ENCODE measurements at regions not wholly inside any gene's neighbourhood (a gene's known extent, or its start where the extent isn't known, plus 50 kb on each side); places are given as distances from the start of the nearest gene placed in this dataset.

- Histone ChIP-seq H3K4me2 (ENCODE audit: low read length) (no peak overlapping the region), H3K79me2 (ENCODE audit: control insufficient read depth, low read length) (no peaks in the 10 kb centered on the region), H3K9me3 (ENCODE audit: control insufficient read depth, insufficient read depth, low read length) (peaks cover 6% of the 10 kb centered on the region; the same call in 1 of the 2 replicates), H3K27ac (ENCODE audit: low read depth, low read length) (no peak overlapping the region), H3K36me3 (ENCODE audit: control insufficient read depth, low read length) (no peaks in the 10 kb centered on the region), H3K4me3 (ENCODE audit: low read length) (no peak overlapping the region), H3K27me3 (ENCODE audit: control insufficient read depth, low read length) (no peaks in the 10 kb centered on the region), H3F3A (ENCODE audit: control insufficient read depth, insufficient read depth) (no peaks in the 10 kb centered on the region), H4K20me1 (ENCODE audit: control insufficient read depth, insufficient read depth, low read depth, low read length) (no peaks in the 10 kb centered on the region), H3K4me1 (ENCODE audit: control insufficient read depth, low read length) (no peaks in the 10 kb centered on the region), H3K9me2 (replicated peaks; ENCODE audit: control insufficient read depth, low read length) (no peaks in the 10 kb centered on the region)
- TF ChIP-seq EZH2phosphoT487 (IDR thresholded peaks at IDR 0.05; ENCODE audit: borderline replicate concordance, low read length) = no peak
These were observed 862.0 kb upstream of the ID2 start for GRCh38 chr2:7819850-7820249.

DNA sequence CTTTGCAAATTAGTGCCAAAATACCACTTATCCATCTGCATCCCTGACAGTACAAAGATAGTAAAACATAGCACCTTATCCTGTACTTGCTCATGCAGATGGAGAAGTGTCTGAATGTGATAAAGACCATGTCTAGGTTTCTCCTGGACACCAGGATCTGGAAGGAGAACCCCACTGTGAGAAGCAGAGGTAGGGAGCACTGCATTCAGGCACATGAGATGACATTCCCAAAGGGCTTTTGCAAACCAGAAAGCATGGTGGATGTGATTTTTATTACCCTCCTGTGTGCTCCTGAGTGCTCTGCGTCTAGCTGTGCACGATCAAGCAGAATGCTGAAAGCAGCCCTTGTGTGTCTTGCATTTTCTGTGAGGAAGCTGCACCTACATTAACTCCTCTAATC lies 857.6 kb upstream of the ID2 start:
- no peak overlapping the region for H3K4me3 ChIP-seq (ENCODE audit: low read length)
- no peak overlapping the region for H3K27ac ChIP-seq (ENCODE audit: low read depth, low read length)
- H3K4me2 ChIP-seq (ENCODE audit: low read length) = no peak overlapping the region
- H3K4me1 ChIP-seq (ENCODE audit: control insufficient read depth, low read length) = 0 out of 2 replicates have a peak, but pooled peaks cover 5% of the 10 kb centered on the region
- TF ChIP-seq CTCF (IDR thresholded peaks at IDR 0.05; ENCODE audit: low read depth, low read length, poor library complexity, severe bottlenecking) = no peak
- no peak for TF ChIP-seq EZH2phosphoT487 (IDR thresholded peaks at IDR 0.05; ENCODE audit: borderline replicate concordance, low read length)
- no peaks in the 10 kb centered on the region for H3K27me3 ChIP-seq (ENCODE audit: control insufficient read depth, low read length)
- H3K36me3 ChIP-seq (ENCODE audit: control insufficient read depth, low read length) = no peaks in the 10 kb centered on the region
- no peaks in the 10 kb centered on the region for H3K9me2 ChIP-seq (replicated peaks; ENCODE audit: control insufficient read depth, low read length)
- no peaks in the 10 kb centered on the region for H4K20me1 ChIP-seq (ENCODE audit: control insufficient read depth, insufficient read depth, low read depth, low read length)
- H3F3A ChIP-seq (ENCODE audit: control insufficient read depth, insufficient read depth) = no peaks in the 10 kb centered on the region
- H3K79me2 ChIP-seq (ENCODE audit: control insufficient read depth, low read length) = no peaks in the 10 kb centered on the region
- H3K9me3 ChIP-seq (ENCODE audit: control insufficient read depth, insufficient read depth, low read length) = no peaks in the 10 kb centered on the region

- Histone ChIP-seq H3K4me2 (ENCODE audit: low read length) (no peak overlapping the region), H3K27ac (ENCODE audit: low read depth, low read length) (no peak overlapping the region), H3K79me2 (ENCODE audit: control insufficient read depth, low read length) (no peaks in the 10 kb centered on the region), H3F3A (ENCODE audit: control insufficient read depth, insufficient read depth) (no peaks in the 10 kb centered on the region), H3K4me3 (ENCODE audit: low read length) (no peak overlapping the region), H3K27me3 (ENCODE audit: control insufficient read depth, low read length) (no peaks in the 10 kb centered on the region), H4K20me1 (ENCODE audit: control insufficient read depth, insufficient read depth, low read depth, low read length) (no peaks in the 10 kb centered on the region), H3K36me3 (ENCODE audit: control insufficient read depth, low read length) (no peaks in the 10 kb centered on the region), H3K4me1 (ENCODE audit: control insufficient read depth, low read length) (0 out of 2 replicates have a peak, but pooled peaks cover 11% of the 10 kb centered on the region), H3K9me2 (replicated peaks; ENCODE audit: control insufficient read depth, low read length) (no peaks in the 10 kb centered on the region), H3K9me3 (ENCODE audit: control insufficient read depth, insufficient read depth, low read length) (no peaks in the 10 kb centered on the region)
- TF ChIP-seq EZH2phosphoT487 (IDR thresholded peaks at IDR 0.05; ENCODE audit: borderline replicate concordance, low read length) = no peak
- TF ChIP-seq CTCF (IDR thresholded peaks at IDR 0.05; ENCODE audit: low read depth, low read length, poor library complexity, severe bottlenecking) = no peak
These were observed 856.1 kb upstream of the ID2 start for GRCh38 chr2:7825591-7826312.

DNA sequence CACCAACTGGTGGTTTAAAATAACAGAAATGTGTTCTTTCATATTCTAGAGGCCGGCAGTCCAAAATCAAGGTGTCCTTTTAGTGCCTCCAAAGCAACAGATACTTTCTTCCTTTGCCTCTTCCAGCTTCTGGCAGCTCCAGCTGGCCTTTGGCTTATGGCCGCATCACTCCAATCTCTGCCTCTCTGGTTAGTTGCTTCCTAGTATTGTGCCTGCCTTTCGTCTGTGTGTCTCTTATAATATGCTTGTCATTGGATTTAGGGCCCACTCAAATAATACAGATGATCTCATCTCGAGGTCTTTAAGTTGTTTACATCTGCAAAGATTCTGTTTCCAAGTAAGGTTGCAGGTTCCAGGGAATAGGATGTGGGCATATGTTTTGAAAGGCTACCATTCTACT lies 855.2 kb upstream of the ID2 start:
- H3K9me3 ChIP-seq (ENCODE audit: control insufficient read depth, insufficient read depth, low read length) = no peaks in the 10 kb centered on the region
- H3K4me3 ChIP-seq (ENCODE audit: low read length) = no peak overlapping the region
- no peaks in the 10 kb centered on the region for H3K36me3 ChIP-seq (ENCODE audit: control insufficient read depth, low read length)
- H3F3A ChIP-seq (ENCODE audit: control insufficient read depth, insufficient read depth) = no peaks in the 10 kb centered on the region
- no peak overlapping the region for H3K27ac ChIP-seq (ENCODE audit: low read depth, low read length)
- TF ChIP-seq EZH2phosphoT487 (IDR thresholded peaks at IDR 0.05; ENCODE audit: borderline replicate concordance, low read length) (no peak), CTCF (IDR thresholded peaks at IDR 0.05; ENCODE audit: low read depth, low read length, poor library complexity, severe bottlenecking) (no peak)
- H3K9me2 ChIP-seq (replicated peaks; ENCODE audit: control insufficient read depth, low read length) = no peaks in the 10 kb centered on the region
- no peaks in the 10 kb centered on the region for H4K20me1 ChIP-seq (ENCODE audit: control insufficient read depth, insufficient read depth, low read depth, low read length)
- H3K4me1 ChIP-seq (ENCODE audit: control insufficient read depth, low read length) = 0 out of 2 replicates have a peak, but pooled peaks cover 11% of the 10 kb centered on the region
- no peak overlapping the region for H3K4me2 ChIP-seq (ENCODE audit: low read length)
- H3K27me3 ChIP-seq (ENCODE audit: control insufficient read depth, low read length) = no peaks in the 10 kb centered on the region
- no peaks in the 10 kb centered on the region for H3K79me2 ChIP-seq (ENCODE audit: control insufficient read depth, low read length)

Data from DOHH2 (cell line).